Parathyroid adenoma (tissue), 2 donors: ENCODE measurements at regions not wholly inside any gene's neighbourhood (a gene's known extent, or its start where the extent isn't known, plus 50 kb on each side); places are given as distances from the start of the nearest gene placed in this dataset.

Experiments used
- H2AFZ ChIP-seq: fragments of 300-600 bp; sonication (generic); one replicate; pipeline ENCODE4 v1.7.0; 2017; ENCODE audit warnings: antibody characterized with exemption, mild to moderate bottlenecking
- H3K27ac ChIP-seq: fragments of 300-600 bp; sonication (generic); one replicate; pipeline ENCODE4 v1.7.0; 2017
- H3K27me3 ChIP-seq: fragments of 300-600 bp; sonication (generic); one replicate; pipeline ENCODE4 v1.7.0; 2017; ENCODE audit warnings: low read length; ENCODE audit not compliant: control insufficient read depth, insufficient read depth
- H3K36me3 ChIP-seq: fragments of 300-600 bp; sonication (generic); one replicate; pipeline ENCODE4 v1.7.0; 2017; ENCODE audit warnings: low read length; ENCODE audit not compliant: control insufficient read depth, insufficient read depth
- H3K4me1 ChIP-seq: fragments of 300-600 bp; sonication (generic); one replicate; pipeline ENCODE4 v1.7.0; 2017; ENCODE audit warnings: control low read depth
- H3K4me2 ChIP-seq: fragments of 300-600 bp; sonication (generic); one replicate; pipeline ENCODE4 v1.7.0; 2017; ENCODE audit warnings: low read length
- H3K4me3 ChIP-seq: fragments of 300-600 bp; sonication (generic); one replicate; pipeline ENCODE4 v1.7.0; 2017; ENCODE audit warnings: low read depth, low read length
- H3K79me2 ChIP-seq: fragments of 300-600 bp; sonication (generic); one replicate; pipeline ENCODE4 v1.7.0; 2017; ENCODE audit warnings: control low read depth
- H3K9ac ChIP-seq: fragments of 300-600 bp; sonication (generic); one replicate; pipeline ENCODE4 v1.7.0; 2017; ENCODE audit warnings: mild to moderate bottlenecking
- H3K9me3 ChIP-seq: fragments of 300-600 bp; sonication (generic); one replicate; pipeline ENCODE4 v1.7.0; 2017; ENCODE audit warnings: low read length; ENCODE audit not compliant: control insufficient read depth
- TF ChIP-seq, protein P1 (sequence below): fragments of 300-600 bp; sonication (generic); IDR thresholded peaks from one replicate; pipeline ENCODE4 v1.7.0; 2017; ENCODE audit warnings: antibody characterized with exemption, mild to moderate bottlenecking
- donor health status: primary hyperparathyroidism.

DNA sequence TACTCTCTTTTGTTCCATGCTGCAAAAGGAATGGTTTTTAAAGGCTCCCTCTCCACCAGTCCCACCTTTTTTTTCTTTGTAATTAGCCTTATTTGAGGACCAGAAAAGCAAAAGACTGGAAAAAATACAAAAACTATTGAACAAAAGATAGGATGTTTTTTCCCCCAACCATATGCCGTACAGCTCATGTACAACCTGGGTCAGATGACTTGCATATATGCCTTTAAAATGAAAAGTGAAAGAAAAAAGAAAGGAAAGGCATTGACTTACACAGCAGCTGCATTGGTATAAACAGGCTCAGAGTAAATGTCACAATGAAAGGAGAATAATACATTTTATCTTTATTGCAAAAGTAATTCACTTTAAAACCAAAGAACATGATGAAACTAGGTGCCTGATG lies 69.5 kb upstream of the CMC1 start:
- no peaks in the 10 kb centered on the region for H3K4me1 ChIP-seq
- no peaks in the 10 kb centered on the region for H3K9me3 ChIP-seq
- H2AFZ ChIP-seq, result no peak overlapping the region
- no peaks in the 10 kb centered on the region for H3K36me3 ChIP-seq
- H3K79me2 ChIP-seq, result no peaks in the 10 kb centered on the region
- no peak overlapping the region for H3K4me3 ChIP-seq
- TF ChIP-seq, protein P1, sequence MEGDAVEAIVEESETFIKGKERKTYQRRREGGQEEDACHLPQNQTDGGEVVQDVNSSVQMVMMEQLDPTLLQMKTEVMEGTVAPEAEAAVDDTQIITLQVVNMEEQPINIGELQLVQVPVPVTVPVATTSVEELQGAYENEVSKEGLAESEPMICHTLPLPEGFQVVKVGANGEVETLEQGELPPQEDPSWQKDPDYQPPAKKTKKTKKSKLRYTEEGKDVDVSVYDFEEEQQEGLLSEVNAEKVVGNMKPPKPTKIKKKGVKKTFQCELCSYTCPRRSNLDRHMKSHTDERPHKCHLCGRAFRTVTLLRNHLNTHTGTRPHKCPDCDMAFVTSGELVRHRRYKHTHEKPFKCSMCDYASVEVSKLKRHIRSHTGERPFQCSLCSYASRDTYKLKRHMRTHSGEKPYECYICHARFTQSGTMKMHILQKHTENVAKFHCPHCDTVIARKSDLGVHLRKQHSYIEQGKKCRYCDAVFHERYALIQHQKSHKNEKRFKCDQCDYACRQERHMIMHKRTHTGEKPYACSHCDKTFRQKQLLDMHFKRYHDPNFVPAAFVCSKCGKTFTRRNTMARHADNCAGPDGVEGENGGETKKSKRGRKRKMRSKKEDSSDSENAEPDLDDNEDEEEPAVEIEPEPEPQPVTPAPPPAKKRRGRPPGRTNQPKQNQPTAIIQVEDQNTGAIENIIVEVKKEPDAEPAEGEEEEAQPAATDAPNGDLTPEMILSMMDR, result no peak
- no peak overlapping the region for H3K27ac ChIP-seq
- no peak overlapping the region for H3K4me2 ChIP-seq
- no peak overlapping the region for H3K9ac ChIP-seq
- H3K27me3 ChIP-seq, result no peaks in the 10 kb centered on the region

DNA sequence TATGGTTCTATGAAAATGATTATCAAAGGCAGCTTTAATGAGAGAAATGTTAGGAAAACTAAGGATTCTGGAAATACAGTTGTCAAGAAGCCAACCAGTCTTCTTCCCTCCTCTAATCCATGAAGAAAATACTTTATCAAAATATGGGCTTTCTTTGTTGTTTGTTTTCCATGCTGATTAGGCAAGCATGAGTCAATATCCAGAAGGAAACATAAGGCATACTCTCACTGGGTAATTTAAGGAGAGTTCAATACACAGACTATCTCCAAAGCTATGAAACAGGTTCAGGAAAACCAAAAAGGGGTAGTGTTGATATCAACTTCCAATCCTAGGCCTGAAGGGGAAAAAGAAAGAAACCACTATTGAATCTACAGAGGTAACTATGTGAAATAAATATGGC lies 68.7 kb upstream of the CMC1 start:
- TF ChIP-seq, protein P1, result no peak
- Histone ChIP-seq H3K27me3 (no peaks in the 10 kb centered on the region), H3K4me1 (no peaks in the 10 kb centered on the region), H3K27ac (no peak overlapping the region), H3K4me3 (no peak overlapping the region), H3K79me2 (no peaks in the 10 kb centered on the region), H3K4me2 (no peak overlapping the region), H2AFZ (no peak overlapping the region), H3K9me3 (no peaks in the 10 kb centered on the region), H3K9ac (no peak overlapping the region), H3K36me3 (no peaks in the 10 kb centered on the region)

DNA sequence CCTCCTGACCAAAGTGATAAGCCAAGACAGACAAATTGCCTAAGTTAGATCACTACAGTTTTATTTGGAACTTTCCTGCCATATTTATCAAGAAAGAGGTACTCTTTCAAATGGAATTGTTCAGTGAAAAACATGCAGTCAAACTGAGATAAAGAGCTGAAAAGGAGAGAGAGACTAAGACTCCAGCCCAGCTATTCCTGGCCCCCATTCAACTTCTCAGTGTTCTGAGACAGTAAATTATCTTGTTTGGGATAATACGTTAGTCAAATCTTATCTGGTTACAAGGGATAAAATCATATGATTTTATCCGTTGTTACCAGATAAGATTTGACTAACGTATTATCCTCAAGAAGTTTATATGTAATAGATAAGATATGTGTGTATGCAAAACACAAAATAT lies 67.6 kb upstream of the CMC1 start:
- Histone ChIP-seq H3K79me2 (no peaks in the 10 kb centered on the region), H3K4me3 (no peak overlapping the region), H3K4me2 (no peak overlapping the region), H3K27me3 (no peaks in the 10 kb centered on the region), H3K27ac (no peak overlapping the region), H3K4me1 (no peaks in the 10 kb centered on the region), H3K9ac (no peak overlapping the region), H2AFZ (no peak overlapping the region), H3K36me3 (no peaks in the 10 kb centered on the region), H3K9me3 (no peaks in the 10 kb centered on the region)
- TF ChIP-seq, protein P1, result no peak

DNA sequence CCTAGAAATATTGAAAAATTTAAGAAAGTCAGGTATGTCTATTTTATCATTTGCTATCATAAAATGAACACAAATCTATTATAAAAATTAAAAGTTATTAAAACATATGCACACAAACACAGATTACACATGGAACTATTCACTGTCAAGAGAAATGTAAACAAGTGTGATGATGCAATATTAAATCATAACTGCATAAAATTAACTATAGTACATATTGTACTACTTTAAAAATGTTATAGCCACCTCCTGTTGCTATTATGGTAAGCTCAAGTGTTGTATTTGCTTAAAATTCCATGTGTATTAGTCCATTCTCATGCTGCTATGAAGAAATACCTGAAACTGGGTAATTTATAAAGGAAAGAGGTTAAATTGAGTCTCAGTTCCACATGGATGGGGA lies 54.7 kb upstream of the CMC1 start:
- Histone ChIP-seq H2AFZ (no peak overlapping the region), H3K79me2 (no peaks in the 10 kb centered on the region), H3K9me3 (no peaks in the 10 kb centered on the region), H3K27ac (no peak overlapping the region), H3K9ac (no peak overlapping the region), H3K4me2 (no peak overlapping the region), H3K4me1 (no peaks in the 10 kb centered on the region), H3K27me3 (no peaks in the 10 kb centered on the region), H3K4me3 (no peak overlapping the region), H3K36me3 (no peaks in the 10 kb centered on the region)
- TF ChIP-seq, protein P1, result no peak

DNA sequence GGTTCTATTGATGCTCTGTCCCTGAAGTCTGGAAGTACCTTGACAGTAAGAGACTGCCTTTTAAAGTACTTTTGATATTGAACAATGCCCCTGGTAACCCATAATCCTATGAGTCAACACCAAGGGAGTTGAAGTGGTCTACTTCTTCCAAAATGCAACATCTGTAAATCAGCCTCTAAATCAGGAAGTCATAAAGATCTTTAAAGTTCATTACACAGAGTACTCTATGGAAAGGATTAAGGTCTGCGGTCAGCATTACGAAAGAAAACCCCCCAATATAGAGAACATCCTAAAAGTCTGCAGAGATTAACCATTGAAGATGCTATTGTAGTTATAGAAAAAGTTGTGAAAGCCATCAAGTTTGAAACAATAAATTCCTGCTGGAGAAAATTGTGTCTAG lies 52.7 kb upstream of the CMC1 start:
- H3K27ac ChIP-seq, result no peak overlapping the region
- TF ChIP-seq, protein P1, result no peak
- no peaks in the 10 kb centered on the region for H3K9me3 ChIP-seq
- H3K27me3 ChIP-seq, result no peaks in the 10 kb centered on the region
- H3K79me2 ChIP-seq, result no peaks in the 10 kb centered on the region
- H3K4me2 ChIP-seq, result no peak overlapping the region
- H2AFZ ChIP-seq, result no peak overlapping the region
- no peaks in the 10 kb centered on the region for H3K4me1 ChIP-seq
- H3K36me3 ChIP-seq, result no peaks in the 10 kb centered on the region
- H3K9ac ChIP-seq, result no peak overlapping the region
- no peak overlapping the region for H3K4me3 ChIP-seq
